Amygdala (tissue), 56 donors: ENCODE measurements at regions not wholly inside any gene's neighbourhood (a gene's known extent, or its start where the extent isn't known, plus 50 kb on each side); places are given as distances from the start of the nearest gene placed in this dataset.
"Not testable (repeated sequence)": the region's sequence is repeated elsewhere in the genome, so short reads cannot be mapped to it uniquely, and the experiment has no call there.

Experiments used
- DNase-seq, 56 donors: peaks; one replicate each; lab custom pipeline; 2025; lab: John Stamatoyannopoulos, UW

GRCh38 chr2:173544641-173545363 is 190.1 kb downstream of the CDCA7 start:
- no peak for DNase-seq

DNA sequence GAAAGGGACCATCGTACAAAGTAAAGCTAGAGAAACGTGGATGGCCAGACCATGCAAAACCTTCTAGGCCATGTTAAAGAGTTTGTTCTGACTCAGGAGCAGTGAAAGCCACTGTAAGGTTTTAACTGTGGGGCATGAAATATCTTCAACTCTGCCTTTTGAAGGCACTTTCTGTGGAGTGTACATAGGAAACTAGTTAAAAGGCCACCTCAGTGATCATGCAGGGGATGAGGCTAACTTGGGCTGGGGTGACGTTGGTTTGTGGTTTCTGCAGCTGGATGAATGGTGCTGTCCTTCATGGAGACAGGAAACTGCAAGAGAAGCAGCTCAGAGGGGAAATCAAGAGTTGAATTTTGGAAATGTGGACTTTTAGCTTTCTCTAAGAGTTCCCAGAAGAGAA is 190.7 kb downstream of the CDCA7 start:
- no peak for DNase-seq

GRCh38 chr2:173547499-173547898 is 192.8 kb downstream of the CDCA7 start:
- DNase-seq: no peak

DNA sequence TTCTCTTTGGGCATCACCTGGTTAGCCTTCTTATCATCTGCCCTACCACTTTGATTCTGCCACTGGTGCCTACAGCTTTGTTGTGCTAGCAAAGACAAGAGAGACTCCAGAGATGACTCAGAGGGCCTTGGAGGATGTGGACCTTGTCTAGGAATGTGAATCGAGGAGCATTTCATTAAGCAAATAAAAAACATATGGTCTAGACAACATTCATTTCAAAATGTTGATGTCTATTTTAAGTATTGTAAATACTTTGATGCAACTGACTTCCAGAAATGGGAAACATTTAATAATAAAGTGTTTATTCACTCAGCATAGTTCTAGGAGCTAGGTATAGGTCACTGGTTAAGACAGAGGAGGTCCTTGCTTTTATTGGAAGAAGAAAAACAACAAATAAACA is 195.5 kb downstream of the CDCA7 start:
- no peak for DNase-seq

- no peak for DNase-seq
These were observed 197.9 kb downstream of the CDCA7 start for GRCh38 chr2:173552531-173552930.

DNA sequence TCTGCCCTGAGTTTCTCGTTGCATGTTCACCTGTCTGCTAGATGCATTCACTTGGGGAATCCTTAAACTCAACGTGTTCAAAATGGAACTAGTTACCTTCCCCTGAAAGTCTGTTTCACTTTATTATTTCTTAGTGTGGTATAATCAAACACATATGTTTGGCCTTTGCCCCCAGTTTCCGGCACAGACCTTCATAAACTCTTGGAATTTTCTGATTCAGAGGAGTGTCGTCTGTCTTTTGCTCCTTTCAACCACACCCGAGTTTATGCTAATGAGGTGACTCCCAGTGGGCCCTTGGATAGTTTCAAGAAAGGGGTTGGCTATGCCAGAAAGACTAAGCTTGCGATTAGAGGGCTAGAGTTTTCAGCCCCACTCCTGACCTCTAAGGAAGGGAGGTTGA is 198.9 kb downstream of the CDCA7 start:
- DNase-seq: no peak

GRCh38 chr2:173555833-173556232 is 201.2 kb downstream of the CDCA7 start:
- DNase-seq: no peak

DNA sequence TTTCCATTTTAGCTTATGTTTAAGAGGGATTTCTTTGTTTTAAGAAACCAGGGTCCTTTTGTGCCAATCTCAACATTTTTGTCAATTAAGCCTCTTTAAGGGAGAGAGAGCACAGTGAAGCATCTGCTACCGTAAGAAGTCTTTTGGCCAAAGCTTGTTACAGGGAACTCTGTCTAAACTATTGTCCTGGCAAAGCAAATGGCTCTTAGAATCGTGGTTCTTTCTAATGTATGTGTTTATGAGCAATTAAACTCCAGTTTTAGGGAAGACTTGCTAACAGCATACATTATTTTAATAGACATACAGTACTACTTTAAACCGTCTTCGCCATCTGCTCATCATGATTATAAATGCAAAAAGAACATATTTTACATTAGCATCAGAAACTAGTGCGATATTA is 202.1 kb downstream of the CDCA7 start:
- no peak for DNase-seq

- DNase-seq: no peak
These were observed 202.8 kb downstream of the CDCA7 start for GRCh38 chr2:173557497-173557896.

- no peak for DNase-seq
These were observed 212.8 kb downstream of the CDCA7 start for GRCh38 chr2:173567493-173567892.

- DNase-seq: peak in 2 of 56 donors; percentile 0 to 2
These were observed 213.4 kb downstream of the CDCA7 start for GRCh38 chr2:173568054-173568453.

DNA sequence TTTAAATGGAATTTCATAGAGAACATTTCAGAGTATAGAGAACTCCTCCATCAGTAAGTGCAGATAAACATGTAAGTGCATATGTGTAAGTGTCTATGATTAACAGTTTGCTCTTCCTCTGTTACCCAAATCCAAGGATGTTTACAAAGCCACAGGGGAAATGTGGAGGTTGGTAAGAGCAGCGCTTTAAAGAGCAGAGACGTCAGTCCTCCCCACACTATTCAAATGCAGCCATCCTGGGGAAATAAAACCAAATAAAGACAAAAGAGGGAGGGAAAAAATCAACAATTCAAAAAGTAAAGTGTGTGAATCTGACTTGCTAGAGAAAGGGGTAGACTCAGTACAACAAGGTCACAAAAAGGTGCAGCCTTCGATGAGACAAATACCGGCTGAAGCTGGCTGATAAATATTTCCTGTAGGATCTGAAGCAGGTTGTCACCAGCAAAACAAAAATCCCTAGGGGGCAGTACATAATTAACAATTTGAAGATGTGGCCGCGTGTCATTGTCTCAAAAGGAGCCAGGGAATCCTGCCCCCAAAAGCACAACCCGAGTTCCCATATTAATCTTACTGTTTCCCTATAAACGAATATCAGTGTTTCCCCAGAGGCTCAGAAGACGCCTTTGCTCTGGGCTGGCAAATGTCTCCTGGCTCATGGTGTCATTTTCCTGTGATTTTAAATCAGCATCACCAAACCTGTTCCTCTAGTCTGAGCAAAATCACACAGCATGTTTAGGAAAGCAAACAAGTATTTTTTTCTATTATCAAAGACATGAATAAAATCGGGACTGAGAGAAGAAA is 216.5 kb downstream of the CDCA7 start:
- DNase-seq: peak in 9 of 56 donors; percentile 0 to 18 (median 7)

- no peak for DNase-seq
These were observed 217.4 kb downstream of the CDCA7 start for GRCh38 chr2:173571887-173572680.

DNA sequence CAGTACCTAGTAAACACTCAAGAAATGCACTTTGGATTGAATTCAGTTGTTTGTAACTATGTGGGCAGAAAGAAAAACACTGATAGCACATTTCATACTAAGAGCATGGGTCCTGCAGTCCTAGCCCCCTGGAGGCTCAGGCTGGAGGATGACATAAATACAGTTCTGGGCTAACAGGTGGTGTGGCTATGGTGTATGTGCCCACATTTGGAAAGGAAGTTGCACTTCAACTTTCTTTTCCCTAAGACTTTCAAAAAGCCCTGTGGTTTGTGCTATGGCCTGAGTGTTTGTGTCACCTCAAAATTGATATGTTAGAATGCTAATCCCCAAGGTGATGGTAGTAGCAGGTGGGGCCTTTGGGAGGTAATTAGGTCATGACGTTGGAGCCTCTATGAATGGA is 218.2 kb downstream of the CDCA7 start:
- no peak for DNase-seq

GRCh38 chr2:173573782-173574181 is 219.1 kb downstream of the CDCA7 start:
- not testable (repeated sequence) for DNase-seq

- no peak for DNase-seq
These were observed 219.8 kb downstream of the CDCA7 start for GRCh38 chr2:173574324-173575112.

- no peak for DNase-seq
These were observed 223.9 kb downstream of the CDCA7 start for GRCh38 chr2:173578404-173579107.

- no peak for DNase-seq
These were observed 225.7 kb downstream of the CDCA7 start for GRCh38 chr2:173580351-173580750.

GRCh38 chr2:173580956-173581355 is 226.3 kb downstream of the CDCA7 start:
- no peak for DNase-seq

DNA sequence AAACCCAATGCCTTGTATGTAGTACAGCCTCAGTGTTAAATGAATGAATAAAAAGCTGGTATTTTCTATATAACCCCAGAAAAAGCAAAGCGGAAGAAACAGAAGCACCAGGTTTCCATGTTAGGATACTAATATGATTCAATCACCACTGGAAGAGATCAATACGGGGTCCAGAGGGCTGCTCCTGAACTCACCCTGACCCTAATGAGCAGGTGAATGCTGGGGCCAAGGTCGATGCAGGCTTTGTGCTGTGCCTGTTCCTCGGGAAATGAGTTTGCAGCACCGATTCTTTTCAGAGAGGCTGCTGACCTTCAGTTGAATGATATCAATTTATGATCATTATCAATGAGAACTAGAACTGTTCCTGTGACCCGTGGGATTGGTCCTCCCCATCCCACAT is 228.5 kb downstream of the CDCA7 start:
- DNase-seq: no peak
